GM19463 (cell line): ENCODE measurements at regions not wholly inside any gene's neighbourhood (a gene's known extent, or its start where the extent isn't known, plus 50 kb on each side); places are given as distances from the start of the nearest gene placed in this dataset.

Experiments used
- ATAC-seq: cut with Tn5 transposase; IDR thresholded peaks from one replicate; pipeline ENCODE4 v1.9.1; 2021; ENCODE audit warnings: mild to moderate bottlenecking, moderate library complexity; ENCODE audit not compliant: unreplicated experiment

DNA sequence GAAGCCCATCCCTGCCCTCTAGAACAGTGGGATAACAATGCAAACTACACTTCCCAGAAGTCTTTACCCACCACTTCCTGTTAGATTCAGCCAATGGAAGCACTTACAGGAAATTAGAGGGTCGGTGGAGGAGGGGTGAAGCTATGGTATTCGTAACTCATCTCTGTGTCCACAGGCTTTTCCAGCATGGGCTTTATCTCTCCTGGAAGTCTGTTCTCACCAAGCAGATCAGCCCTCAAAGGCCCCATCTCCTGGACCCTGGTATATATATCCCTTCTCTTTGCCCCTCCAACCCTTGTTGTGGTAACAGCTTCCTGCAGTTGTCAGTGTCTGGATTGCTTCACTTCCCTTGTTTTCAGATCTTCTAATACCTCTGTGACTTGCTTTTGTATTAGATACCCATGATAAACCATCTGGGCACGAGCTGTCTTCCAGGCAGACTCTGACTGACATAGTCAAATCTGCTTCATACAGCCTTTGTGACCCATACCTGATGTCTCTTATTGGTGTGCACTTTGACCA, 475.0 kb upstream of the POU3F3 start:
- no peak for ATAC-seq

DNA sequence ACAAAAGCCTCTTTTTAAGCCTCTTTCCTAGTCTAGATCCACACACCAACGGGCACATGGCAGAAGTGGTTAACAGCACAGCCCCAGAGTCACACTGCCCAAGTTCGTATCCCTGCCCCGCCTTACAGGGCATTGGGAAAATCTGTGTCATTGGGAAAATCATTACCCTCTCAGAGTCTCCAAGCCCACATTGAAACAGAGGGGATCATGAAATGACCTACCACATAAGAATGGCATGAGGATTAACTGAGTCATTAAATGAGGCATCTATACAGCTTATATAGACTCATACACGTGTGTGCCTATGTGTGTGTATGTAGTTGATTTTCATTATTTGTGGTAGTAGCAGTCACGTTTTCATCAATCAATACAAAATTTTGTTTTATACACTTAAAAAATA, 469.0 kb upstream of the POU3F3 start:
- ATAC-seq = no peak

DNA sequence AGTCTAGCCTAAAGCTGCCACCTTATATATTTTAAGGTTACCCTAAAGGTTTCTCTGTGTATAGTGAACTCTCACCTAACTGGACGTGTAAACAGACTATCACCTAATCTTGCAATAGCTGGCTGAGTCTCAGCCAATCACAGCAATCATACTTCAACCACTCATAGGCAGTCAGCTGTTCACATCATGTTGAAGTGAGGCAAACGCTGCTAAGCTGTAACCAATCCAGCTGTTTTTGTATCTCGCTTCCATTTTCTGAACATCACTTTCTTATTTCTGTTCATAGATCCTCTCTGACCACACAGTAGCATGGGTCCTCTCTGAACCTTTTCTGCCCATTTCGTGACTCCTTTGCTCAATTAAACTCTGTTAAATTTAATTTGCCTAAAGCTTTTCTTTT, 468.2 kb upstream of the POU3F3 start:
- ATAC-seq = no peak

DNA sequence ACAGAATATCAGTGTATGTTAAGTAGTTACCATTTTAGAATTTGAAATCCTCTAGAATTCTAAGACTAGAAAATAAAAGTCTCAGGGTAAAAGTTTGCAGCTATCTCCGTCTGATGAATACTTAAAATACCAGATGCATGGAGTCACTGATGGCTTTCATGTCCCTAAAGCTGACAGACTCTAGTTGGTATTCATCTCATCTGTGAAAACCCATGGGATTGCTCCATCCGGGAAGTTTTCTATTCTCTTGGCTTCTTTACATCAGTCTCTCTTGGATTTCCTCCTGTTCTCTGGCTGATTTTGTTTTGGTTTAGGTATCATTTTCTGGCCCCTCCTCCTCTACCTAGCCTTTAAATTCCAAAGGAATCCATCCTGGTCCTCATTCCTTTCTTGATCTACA, 465.6 kb upstream of the POU3F3 start:
- ATAC-seq = no peak

DNA sequence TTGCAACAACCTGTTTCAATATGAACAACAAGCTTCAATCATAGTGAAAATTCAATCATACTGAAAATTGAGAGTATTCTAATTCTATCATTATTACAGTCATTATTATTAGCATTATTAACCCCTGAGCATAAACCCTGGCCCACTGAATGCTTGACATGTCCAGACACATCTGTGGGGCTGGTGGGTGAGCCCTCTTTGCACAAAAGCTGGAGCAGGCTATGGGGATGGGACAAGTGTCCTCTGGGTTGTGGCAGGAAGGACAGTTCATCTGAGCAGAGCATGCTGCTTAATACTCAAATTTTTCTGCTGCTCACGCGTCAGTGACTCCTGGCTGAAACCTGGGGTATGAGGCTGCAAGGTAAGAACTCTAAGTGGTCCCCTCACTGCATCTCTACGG, 451.1 kb upstream of the POU3F3 start:
- no peak for ATAC-seq

DNA sequence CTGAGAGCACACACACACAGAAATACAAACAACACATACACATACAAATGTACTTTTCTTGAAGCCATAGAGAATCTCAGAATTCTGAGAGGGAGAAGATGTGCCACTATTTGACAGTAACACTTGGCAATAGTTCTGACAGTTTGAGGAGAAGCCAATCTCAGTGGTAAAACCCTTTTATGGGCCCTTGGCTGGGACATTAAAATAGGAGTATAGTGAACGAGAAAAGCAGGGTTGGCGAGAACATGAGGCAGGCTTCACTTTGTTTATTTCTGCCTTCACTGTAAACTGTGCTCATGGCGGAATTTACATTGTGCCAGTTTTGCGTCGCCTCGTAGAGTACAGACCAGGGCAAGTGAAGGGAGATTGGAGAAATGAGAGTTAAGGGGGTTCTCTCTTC, 449.4 kb upstream of the POU3F3 start:
- no peak for ATAC-seq

DNA sequence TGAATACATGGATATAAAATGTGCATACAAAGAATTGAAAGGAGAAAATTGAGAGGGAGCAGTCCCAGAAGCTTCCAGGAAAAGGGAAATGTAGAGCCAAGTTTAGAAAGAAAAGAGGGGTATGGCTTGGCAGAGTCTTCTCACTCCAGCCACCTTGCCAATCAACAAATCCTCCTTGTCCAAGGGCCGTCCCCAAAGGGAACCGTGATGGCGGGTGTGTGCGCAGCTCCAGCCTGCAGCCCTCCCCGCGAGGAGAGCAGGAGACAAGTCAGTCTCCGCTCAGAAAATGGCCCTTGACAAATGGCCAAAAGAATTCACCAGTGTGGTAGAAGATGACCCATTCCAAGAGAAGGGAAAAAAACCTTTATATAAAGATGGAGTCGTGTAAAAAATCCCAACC, 448.3 kb upstream of the POU3F3 start:
- no peak for ATAC-seq

DNA sequence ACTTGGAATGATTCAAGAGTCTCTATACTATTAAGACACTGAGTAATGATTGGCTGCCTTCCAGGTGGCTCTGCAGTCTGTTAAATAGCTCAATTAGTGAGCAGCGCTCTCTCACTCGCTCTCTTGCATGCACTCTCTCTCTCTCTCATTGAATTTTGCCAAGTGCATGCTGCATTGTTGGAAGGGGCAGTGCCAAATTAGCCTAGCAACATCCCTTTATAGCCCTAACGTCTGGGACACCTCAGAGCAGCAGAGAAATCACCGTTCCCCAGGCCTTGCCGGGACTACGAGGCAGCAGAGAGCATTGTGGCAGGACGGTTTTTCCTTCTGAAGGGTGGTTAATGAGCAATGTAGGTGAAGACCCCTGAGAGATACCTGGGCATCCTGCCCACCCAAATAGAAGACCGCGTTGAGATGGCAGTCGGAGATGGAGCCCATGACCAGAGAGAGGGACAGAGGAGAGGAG, 447.6 kb upstream of the POU3F3 start:
- ATAC-seq = no peak

DNA sequence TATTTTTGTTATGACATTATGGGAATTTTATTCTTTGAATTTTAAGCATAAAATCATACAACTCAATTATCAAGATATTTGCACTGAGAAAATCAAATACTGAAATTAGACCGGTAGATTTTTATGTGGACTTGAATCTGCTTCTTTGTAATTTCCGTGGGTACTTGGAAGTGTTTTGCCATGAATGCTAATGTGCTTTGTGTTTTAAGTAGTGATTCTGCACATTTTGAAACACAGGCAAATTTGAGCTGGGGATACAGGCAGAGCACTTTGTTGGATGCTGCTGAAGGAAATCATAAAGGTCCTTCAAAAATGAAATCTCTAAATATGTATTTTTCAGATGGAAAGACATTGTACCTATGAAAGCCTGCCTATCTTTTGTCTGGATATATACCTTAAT, 446.3 kb upstream of the POU3F3 start:
- no peak for ATAC-seq

DNA sequence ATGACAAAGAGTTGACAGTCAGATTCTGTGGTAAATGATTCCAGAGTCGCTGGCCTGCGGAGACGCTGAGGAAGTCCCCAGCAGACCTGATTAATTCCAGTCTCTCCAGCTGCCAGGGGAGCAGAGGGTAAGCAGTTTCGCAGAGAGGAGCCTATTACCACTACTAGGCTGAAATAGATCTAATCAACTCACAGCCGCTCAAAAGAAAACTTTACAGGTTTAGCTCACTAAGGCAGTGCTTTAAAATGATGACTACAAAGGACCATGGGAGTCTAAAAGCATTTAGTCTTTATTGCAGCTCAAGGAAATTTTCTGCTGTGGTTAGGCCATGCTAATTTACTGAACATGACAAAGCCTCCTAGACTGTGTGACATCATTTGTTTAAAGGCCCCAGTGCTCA, 445.6 kb upstream of the POU3F3 start:
- no peak for ATAC-seq

DNA sequence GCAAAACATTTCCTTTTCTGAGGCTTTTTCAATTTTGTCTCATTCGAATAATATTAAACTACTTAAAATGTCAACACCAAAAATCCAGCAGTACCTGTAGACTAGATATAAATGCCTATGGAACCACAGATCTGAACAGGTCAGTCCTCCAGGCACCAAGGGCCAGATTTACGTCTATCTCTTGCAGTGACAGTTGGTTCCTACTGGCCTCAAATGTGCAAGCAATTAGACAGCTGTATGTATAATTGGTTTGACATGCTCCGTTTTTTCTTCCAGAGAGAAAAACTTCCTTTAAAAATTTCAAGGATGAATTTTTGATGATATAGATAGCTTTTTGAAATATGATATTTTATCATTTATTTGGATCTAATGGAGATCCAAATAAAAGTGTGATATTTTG, 443.8 kb upstream of the POU3F3 start:
- ATAC-seq = no peak

DNA sequence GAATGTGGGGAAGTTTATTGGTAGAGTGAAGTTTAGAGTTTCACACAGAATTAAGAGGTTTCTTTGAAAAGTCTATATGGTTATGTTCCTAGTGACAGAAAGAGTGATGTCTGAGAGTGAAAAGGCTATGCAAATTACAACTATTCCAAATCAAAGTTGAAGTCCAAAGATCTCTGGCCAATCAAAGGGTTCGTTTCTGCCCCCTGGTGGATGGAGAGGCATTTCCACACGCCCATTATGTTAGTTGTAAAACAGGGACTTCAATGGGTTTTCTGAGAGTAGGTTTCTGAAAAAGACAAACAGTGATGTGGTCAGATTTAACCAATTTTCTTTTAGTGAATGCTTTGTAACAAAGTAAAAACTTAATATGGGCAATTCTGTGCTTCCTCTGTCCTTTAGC, 441.5 kb upstream of the POU3F3 start:
- ATAC-seq = no peak

DNA sequence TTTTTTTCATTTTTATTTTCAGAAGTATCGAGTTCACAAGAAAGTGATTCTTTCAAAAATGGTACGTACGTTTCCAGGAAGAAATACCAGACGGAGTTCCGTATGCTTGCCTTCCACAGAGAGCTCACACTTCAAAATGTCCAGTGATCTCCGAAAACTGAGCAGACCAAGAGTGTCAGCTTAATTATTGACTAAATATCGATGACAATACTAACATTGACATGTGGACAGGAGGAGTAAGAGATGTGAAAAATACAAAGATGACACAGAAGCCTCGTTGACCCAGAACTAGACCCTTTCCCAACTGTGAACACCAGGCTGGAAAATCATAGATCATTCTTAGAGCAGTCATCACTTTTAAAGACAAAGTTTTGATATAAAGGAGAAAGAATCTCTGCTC, 440.0 kb upstream of the POU3F3 start:
- no peak for ATAC-seq

DNA sequence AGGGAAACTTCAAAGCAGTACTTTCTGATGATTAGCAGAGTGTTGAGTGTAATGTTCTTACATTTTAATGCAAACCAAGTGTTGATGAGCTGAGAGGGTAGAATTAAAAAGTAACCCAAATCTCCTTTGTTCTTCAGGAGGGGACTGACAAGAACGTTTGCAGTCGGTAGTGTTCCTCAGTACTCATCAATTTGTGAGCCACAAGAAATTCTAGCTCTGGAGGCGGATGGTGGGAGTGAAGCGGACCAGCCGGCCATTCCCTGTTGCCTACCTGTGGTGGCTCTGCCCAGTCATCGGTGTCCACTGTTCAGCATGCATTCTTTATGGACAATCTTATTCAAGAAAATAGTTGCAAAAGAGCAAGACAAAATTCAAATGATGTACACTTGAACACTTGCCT, 438.6 kb upstream of the POU3F3 start:
- no peak for ATAC-seq

DNA sequence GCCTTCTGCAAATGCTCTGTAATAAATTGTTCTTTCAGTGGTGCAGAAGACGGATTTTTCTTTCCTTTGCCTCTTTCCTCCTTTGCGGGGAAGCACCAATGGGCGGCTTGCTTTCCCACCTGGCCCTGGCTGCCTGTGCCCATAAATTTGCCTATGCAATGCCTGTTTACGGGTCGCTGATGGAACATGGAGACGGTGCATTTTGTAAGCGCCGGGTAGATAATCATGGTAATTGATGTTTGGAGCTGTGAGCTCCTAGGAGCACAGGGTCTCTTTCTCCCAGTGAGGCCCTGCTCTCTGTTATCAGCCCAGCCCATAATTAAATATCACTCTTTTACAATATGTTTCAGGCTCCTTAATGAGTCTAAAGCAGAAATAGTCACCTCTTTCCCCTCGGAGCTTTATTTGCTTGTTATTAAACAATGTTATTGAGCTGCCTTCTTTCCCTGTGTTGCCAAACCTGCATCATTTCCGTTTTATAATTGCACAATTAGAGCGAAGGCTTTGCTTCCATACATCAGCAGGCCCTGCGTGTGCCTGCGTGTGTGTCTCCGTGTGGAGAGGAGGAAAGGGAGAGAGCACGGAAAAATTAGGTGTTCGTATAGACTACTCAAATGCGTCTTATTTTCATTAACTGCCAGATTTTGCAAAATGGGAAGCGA, 437.4 kb upstream of the POU3F3 start:
- ATAC-seq = no peak

DNA sequence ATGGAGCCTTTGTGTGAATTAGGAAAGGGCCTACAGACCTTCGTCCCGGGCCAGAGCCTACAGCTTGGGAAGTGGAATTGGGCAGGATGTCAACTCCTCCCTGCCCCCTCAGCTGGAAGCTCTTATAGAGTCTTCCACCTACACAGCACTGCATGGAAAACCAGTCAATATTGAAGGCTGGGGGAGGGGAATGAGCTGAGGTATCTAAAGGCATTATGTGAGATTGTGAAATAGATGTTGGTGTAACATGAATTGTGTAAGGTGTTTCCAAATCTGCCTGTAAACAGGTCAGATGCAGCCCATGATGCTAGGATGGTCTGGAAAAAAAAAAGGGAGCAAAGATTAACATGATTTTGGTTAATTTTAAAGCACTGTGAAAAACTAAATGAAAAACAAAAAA, 433.5 kb upstream of the POU3F3 start:
- ATAC-seq = no peak

DNA sequence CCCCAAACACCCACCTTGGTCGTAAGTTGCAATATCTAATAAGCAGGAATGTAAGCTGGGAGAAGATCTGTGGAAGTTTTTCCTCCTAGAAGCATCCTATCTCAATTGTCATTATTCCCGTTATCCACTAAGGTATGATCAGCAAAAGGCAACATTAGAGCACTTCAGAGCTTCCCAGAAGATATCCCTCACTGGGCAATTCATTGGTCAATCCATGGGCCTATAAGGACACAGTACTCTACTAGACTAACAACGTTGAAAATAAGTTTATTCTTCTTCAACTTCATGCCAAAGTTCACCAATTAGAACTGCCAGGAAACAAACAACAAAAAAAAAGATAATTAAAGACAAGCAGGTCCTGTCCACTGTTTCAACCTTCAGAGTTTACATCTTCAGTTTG, 433.0 kb upstream of the POU3F3 start:
- no peak for ATAC-seq

DNA sequence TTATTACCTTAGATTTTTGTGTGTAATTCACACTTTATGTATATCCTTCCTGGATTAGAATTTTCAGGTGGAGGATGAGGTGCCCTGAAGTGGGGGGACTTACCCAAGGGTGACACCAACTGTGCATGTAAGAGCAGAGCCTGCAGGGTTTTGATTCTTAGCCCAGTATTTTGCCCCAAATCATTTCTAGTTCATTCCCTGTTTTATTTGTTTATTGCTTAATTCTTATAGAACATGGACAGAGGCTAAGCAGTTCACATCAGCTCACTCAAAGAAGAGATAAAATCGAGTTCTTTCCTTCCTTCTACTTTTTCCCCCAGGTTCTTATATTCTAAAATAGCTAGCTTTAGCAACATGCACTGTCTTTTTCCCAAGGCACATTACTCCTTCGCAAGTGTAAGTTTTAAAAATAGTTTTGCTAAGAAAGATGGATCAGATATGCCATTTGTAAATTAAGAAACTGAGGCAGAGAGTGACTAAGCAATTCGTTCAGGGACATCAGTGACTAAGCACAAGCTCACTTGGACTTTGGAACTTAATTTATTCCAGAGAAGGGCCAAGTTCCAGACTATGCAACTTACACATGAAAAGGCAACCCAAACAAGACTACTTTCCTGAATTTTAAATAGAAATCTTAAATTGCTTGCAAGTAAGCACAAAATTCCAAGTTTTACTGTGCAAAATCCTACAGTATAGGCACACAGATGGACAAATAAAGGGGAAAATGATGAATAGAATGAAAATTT, 427.9 kb upstream of the POU3F3 start:
- ATAC-seq = no peak

DNA sequence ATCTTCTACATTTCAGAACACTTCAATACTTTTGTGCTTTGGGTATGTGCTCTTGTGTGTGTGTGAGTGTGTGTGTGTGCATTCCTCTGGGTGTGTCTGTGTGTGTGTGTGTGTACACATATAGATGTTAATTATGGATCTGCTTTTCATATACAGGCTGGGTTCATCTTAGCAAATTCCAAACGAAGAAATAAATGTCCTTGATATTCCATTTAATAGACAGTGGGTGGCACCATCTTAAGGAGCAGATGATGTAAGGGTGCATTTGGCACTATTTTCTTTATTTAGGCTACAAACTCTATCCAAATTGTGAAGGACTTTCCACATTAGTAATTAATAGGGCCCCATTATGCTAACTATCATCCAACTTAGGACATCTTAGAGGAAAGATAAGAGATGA, 425.8 kb upstream of the POU3F3 start:
- ATAC-seq = no peak

DNA sequence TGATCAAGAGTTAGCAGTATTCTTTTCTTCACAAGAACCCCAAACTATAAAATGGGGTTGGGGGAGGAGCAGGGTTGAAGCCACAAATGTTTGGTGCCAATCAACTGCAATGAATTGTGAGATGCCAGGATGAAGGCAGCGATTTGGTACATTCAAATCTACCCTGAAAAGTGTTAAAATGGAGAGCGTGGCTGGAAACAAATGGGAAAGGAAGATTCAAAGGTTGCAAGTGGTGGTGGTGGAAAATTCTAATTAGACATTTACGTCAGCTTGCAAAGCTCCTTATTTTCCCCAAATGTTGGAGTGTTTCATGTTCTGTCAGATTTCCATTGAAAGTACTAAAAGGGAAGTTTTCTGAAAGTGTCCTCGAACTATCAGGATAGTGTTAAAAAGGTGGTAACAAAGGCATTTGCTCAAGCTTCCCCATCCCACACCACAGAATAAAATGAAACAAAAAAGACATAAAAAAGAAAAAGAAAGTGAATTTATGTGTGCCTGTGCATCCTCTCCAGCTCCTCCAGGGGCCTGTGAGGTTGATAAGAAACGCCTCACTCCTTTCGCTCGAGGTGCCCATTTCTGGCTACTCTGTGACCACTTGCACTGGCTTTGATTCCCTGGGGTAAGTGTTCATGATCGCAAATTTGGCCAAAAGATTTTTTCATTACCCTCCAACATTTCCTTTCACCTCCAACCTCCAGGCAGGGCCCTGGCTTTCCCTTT, 424.1 kb upstream of the POU3F3 start:
- ATAC-seq = no peak

DNA sequence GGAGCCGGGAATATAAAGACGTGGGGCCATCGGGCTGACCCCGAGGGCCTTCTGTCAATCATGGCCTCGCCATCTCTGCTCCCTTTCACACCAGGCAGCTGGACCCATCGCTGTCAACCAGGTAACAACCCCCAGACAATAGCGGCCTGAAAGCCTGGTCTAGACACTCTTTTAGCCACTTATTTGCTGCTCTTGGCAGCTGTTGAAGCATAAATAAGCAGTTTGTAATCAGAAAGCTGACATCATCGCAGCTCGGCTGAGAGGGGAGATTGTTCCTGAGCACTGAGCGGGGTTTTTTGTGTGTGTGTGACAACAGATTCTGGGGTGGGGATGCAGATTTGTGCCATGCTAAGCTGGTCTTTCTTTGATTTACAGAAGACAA, 423.6 kb upstream of the POU3F3 start:
- no peak for ATAC-seq

DNA sequence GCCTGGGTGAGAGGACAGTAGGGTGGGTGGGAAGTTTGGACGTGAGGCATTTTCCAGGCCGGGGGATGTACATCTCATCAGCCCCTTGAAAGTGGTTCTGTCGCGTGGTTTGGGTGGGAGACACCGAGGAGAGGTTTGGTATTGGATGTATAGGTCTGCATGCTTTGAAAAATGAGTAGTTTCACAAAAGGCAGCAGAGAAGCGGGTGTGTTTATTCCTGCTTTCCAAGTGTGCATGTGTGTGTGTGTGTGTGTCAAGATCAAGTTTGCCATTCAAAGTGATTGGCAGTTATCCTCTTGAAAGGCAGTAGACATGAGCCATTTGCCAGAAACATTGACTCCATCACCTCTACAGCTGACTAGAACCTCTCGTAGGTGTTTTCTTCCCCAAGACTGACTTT, 423.1 kb upstream of the POU3F3 start:
- no peak for ATAC-seq
